SK-MEL-5 (cell line): ENCODE measurements at regions not wholly inside any gene's neighbourhood (a gene's known extent, or its start where the extent isn't known, plus 50 kb on each side); places are given as distances from the start of the nearest gene placed in this dataset.

Experiments used
- DNase-seq: peaks from one replicate; pipeline ENCODE4 v3.0.0-alpha.2; 2016; ENCODE audit warnings: low read depth, low spot score
- in situ Hi-C: cut with HindIII; loops from 2 replicates; pipeline ENCODE4 v1.10.0; 2016; ENCODE audit warnings: low sequenced_read_pairs, high pct_unique_total_duplicates, low pct_unique_long_range_greater_than_20kb

- no peak for DNase-seq
- in situ Hi-C loops, result no loop called here
These were observed 279.5 kb upstream of the CHD6 start for GRCh38 chr20:41897708-41898107.

- in situ Hi-C loops, result no loop called here
- no peak for DNase-seq
These were observed 277.3 kb upstream of the CHD6 start for GRCh38 chr20:41895241-41896032.

GRCh38 chr20:41894255-41894963 lies 276.2 kb upstream of the CHD6 start:
- in situ Hi-C loops, result no loop called here
- no peak for DNase-seq

DNA sequence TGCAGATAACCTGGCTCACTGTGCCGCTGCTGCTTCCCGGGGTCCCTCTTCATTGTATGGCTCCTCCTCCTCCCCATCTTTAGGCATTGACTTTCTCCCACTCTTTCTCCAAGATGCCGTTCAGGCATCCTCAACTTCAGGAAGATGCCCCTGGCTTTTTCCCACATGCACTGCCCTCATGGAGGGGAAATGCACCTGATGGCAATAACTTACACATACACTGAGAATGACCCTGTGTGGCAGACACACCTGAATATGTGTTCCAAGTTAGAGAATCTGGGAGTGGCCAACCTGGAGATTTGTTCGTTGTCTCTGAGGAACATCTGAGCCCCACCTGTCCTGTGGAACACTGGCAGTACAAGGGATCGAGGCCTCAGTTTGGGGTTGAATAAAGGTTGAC lies 273.9 kb upstream of the CHD6 start:
- no peak for DNase-seq
- in situ Hi-C loops, result no loop called here

DNA sequence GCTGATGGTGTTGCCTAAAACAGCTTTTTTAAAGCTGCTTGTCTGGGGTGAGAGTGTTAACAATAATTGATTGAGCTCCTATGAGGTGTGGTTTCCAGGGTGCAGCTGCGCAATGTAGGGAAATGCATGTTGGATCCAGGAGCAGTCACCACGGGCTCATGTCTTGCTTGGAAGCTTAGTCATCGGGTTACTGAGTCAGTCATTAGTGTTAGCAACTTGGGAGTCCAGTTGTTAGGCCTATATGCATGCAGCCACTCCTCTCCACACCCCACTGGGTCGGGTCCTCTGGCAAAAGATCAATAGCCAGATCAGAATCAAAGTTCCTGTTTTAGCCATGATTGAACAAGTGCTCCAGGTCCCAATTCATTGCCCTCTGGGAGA lies 271.7 kb upstream of the CHD6 start:
- in situ Hi-C loops, result no loop called here
- no peak for DNase-seq

DNA sequence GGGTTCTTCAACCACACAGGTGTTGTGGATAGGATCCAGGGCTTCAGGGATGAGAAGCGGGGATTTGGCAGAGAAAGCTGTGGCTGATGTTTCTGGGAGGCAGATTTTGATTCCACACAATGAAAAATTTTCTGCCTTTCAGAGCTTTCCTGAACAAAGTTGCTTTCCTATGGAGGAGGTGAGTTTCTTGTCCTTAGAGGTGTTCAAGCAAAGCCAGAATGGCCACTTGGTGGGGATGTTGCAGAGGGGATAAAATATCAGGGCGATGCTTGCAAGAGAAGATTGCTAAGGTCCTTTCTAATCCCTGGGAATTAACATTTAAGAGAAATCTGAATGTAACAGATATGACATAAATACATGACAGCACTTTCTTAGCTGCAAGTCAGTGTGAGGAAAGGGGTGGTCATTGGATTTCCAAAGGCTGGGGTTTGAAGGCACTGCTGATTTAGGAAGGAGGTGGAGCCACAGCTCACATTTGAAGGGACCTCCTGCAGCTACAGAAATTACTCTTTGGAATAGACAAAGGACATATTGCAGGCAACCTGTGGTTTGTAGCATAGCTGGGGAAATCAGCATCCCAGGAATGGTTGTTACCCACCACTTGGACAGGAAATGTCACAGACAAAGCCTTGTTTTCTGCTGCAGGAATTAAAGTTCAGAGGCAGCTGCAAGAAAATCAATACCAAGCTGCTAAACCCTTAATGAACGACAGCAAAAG lies 271.1 kb upstream of the CHD6 start:
- in situ Hi-C loops, result no loop called here
- DNase-seq, result peak; percentile 32

GRCh38 chr20:41888434-41888833 lies 270.3 kb upstream of the CHD6 start:
- in situ Hi-C loops, result no loop called here

DNA sequence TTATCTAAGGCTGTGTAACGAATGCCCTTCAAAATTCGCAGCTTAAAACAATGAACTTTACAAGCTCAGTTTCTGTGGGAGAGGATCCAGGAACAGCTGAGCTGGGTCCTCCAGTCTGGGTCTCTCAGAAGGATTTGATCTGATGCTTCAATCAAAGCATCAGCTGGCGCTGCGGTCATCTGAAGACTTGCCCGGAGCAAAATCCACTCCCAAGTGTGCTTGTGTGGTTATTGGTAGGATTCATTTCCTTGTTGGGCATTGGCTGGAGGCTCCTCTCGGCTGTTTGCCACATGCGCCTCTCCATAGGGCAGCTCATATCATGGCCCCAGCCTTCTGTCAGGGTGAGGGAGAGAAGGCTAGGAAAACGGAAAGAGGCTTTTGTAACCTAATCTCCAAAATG lies 269.3 kb upstream of the CHD6 start:
- DNase-seq, result no peak
- in situ Hi-C loops, result no loop called here

More at GRCh38 chr20:41888434-41888833, 270.3 kb upstream of the CHD6 start:
- DNase-seq, result no peak

DNA sequence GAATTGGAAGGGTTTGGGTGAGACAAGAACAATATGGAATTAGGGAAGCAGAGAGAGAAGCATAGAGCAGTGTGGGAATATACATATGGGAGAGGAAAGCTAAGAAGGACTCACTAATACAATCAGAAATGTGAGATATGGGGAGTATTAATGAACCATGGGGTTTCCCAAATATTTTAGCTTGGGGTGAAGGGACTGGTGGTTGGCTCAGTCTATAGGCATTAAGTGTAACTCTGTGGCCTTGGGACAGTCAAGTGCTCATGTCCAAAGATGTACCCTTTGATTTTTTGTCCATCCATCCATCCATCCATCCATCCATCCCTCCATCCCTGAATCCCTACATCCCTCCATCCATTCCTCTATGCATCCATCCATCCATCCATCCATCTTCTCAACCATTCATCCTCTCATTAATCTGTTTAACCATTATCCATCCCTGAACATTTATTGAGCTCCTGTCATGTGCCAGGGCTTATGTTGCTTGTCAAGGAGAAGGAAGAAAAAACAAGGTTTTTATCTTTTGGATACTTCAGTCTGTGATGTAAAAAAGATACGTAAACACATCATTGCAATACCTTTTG lies 263.4 kb upstream of the CHD6 start:
- no peak for DNase-seq
- in situ Hi-C loops, result no loop called here

DNA sequence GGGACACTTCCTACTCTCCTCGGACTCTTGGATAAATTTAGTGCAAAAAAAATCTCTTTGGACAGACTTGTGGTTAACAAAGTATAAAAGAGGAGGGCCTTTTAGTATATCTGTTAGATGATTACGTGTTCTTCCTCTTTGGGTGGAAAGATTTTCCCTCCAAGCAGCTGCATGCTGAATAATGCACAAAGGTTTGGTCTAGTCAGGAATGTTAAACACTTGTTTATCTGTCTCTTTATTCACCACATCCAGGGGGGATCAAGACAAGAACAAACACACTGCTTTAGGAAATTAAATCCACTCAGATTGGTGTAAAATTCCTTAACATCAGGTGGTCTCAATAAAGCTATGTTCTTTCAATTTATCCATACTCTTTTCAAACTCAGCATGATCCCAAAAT lies 260.9 kb upstream of the CHD6 start:
- in situ Hi-C loops, result no loop called here
- no peak for DNase-seq

GRCh38 chr20:41877911-41878310 lies 259.7 kb upstream of the CHD6 start:
- in situ Hi-C loops, result no loop called here

DNA sequence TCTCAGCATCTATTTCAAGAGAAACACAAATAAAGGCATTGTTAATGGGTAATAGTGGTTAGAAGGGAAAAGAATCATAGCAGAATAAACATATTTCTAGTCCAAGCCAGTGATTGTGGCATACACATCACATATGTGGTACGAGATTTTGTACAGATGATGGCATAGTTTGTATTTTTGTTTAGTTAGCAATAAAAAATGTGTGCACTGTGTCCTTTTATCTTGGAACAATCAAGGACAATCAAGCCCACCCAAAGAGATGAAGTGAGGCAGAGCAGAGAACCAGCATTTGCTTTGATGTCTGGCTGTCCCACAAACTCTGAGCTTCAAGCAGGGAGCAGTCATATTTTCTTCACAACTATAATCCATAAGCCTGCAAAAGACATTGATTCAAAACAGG lies 256.5 kb upstream of the CHD6 start:
- DNase-seq, result no peak
- in situ Hi-C loops, result no loop called here

More at GRCh38 chr20:41877911-41878310, 259.7 kb upstream of the CHD6 start:
- no peak for DNase-seq

DNA sequence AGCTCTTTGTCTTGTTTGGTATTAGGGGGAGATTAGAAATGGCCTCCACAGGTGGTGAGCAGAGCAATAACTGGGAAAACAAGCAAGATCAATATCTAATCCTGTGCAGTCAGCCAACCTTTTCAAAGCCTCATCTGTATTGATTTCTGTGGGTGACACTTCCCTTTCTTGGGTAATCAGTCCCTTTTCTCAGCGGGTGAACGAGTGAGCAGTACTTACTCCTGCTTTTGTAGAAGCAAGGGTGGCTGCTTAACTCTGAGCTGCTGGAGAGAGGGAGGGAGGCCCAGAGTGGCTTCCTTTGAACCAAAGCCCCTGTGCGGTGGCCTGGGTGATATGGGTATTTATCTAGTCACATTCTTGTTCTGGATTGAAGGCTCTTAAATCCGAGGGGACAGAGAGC lies 254.8 kb upstream of the CHD6 start:
- DNase-seq, result no peak
- in situ Hi-C loops, result no loop called here

- no peak for DNase-seq
- in situ Hi-C loops, result no loop called here
These were observed 252.8 kb upstream of the CHD6 start for GRCh38 chr20:41870869-41871462.

DNA sequence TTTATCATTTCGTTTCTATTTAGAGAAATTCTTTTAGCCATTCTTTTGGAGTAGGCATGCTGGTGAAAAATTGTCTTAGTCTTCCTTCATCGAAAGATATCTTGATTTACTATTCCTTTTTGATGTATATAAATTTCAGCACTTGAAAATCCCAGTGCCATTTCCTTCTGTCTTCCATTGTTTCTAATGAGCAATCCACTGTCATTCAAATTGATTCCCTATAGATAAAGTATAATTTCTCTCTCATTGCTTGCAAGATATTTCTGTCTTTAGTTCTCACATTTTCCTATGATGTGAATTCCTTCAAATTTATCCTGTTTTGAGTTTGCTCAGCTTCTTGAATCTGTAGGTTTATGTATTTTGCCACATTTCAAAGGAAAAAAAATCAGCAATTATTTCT lies 251.1 kb upstream of the CHD6 start:
- no peak for DNase-seq
- in situ Hi-C loops, result no loop called here

DNA sequence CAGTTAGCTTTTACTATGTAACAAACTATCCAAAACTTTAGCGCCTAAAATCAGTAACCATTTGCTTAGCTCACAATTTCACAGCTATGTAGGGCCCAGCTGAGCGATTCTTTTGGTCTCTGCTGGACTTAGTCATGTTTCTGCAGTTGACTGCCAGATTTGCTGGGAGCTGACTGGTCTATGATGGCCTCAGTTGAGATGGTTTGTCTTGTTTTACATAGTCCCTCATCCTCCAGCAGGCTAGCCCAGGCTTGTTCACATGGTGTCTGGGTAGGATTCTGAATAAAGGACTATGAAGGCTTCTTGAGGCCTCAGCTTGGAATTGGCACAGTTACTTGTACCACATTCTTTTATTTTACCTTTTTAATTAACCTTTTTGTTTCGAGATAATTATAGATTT lies 247.8 kb upstream of the CHD6 start:
- in situ Hi-C loops, result no loop called here
- no peak for DNase-seq

DNA sequence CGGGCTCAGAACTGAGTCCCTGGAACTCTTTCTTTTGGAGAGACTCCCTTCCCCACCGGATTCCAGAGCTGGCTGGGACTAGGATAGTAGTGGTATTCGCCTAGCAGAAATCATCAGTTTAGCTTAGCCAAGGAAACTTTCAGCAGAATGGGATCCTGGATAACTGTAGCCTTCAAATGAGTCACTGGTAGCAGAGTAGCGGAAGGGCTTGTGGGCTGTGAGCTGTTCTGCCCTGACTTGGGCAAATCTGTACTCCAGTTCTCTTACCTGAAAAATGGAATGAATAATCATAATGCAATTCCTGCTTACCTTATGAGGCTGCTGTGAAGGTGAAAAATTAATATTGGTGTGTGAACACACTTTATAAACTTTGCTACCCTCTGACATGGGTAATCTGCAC lies 244.3 kb upstream of the CHD6 start:
- in situ Hi-C loops, result no loop called here
- DNase-seq, result no peak
